ENCODE measurements at regions not wholly inside any gene's neighbourhood (a gene's known extent, or its start where the extent isn't known, plus 50 kb on each side); places are given as distances from the start of the nearest gene placed in this dataset.
"Not testable (repeated sequence)": the region's sequence is repeated elsewhere in the genome, so short reads cannot be mapped to it uniquely, and the experiment has no call there.

- DNase-seq (ENCODE audit: insufficient read length, low spot score) (no peak), FAIRE-seq (no peak)
Measured at GRCh38 chr1:219067350-219067712, 106.3 kb upstream of the LYPLAL1 start.

- not testable (repeated sequence) for FAIRE-seq; DNase-seq (ENCODE audit: insufficient read length, low spot score)
Measured at GRCh38 chr1:219070395-219070794, 103.3 kb upstream of the LYPLAL1 start.

GRCh38 chr1:219071209-219071608 is 102.5 kb upstream of the LYPLAL1 start:
- no peak for FAIRE-seq
- no peak for DNase-seq (ENCODE audit: insufficient read length, low spot score)

GRCh38 chr1:219072329-219072728 is 101.3 kb upstream of the LYPLAL1 start:
- DNase-seq (ENCODE audit: insufficient read length, low spot score) (no peak), FAIRE-seq (no peak)

GRCh38 chr1:219074084-219074728 is 99.5 kb upstream of the LYPLAL1 start:
- FAIRE-seq (no peak), DNase-seq (ENCODE audit: insufficient read length, low spot score) (no peak)

GRCh38 chr1:219075121-219075879 is 98.4 kb upstream of the LYPLAL1 start:
- peak; percentile 58 for FAIRE-seq

GRCh38 chr1:219076326-219076937 is 97.2 kb upstream of the LYPLAL1 start:
- DNase-seq (ENCODE audit: insufficient read length, low spot score) = no peak
- no peak for FAIRE-seq

More at GRCh38 chr1:219075121-219075879, 98.4 kb upstream of the LYPLAL1 start:
- DNase-seq (ENCODE audit: insufficient read length, low spot score) = no peak

DNA sequence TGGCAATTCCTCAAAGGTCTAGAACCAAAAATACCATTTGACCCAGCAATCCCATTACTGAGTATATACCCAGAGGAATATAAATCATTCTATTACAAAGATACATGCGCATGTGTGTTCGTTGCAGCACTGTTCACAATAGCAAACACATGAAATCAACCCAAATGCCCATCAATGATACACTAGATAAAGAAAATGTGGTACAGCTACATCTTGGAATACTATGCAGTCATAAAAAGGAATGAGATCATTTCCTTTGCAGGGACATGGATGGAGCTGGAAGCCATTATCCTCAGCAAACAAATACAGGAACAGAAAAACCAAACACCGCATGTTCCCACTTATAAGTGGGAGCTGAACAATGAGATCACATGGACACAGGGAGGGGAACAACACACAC is 95.9 kb upstream of the LYPLAL1 start:
- DNase-seq (ENCODE audit: insufficient read length, low spot score); FAIRE-seq: not testable (repeated sequence)

DNA sequence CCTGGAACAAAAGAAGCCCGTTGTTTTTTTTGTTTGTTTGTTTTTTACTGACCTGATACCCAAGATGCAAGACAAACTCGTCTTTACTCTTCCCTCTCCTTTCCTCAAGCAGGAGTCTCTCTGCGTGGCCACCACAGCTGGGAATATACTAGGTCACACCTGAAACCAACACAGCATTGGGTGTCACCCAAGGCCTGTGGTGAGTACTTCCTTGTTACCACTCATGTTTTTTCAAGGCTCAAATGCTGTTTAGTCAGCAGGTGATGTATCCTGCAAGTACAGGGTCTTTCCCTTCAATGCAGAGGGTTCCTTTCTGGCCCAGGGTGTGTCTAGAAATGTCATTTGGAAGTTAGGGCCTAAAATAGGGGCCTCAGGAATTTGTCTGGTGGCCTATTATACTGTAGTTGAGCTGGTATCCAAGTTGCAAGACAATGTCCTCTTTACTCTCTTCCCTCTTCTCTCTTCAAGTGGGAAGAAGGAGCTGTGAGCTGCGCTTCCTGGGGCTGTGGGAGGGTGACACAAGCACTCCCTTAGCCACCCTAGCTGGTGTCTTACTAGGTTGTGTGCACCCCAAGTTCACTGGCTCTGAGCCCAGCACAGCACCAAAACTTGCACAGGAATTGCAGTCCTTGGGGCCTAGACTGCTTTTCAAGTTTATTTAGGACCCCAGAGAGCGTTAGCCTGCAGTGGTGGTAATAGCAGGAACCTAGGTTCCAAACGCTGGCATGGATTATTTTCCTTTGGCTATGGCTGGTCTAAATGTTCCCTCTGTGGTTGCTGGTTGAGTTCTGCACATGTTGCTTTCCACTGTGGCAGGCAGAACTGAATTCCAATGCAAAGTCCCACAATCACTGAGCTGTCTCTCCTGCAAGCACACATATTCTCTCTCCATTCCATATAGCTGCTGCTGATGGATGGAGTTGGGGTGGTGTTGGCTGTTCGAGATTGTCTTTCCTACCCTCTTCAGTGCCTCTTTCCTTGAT is 91.4 kb upstream of the LYPLAL1 start:
- FAIRE-seq (no peak), DNase-seq (ENCODE audit: insufficient read length, low spot score) (no peak)

GRCh38 chr1:219083631-219084030 is 90.0 kb upstream of the LYPLAL1 start:
- FAIRE-seq (no peak), DNase-seq (ENCODE audit: insufficient read length, low spot score) (no peak)

DNA sequence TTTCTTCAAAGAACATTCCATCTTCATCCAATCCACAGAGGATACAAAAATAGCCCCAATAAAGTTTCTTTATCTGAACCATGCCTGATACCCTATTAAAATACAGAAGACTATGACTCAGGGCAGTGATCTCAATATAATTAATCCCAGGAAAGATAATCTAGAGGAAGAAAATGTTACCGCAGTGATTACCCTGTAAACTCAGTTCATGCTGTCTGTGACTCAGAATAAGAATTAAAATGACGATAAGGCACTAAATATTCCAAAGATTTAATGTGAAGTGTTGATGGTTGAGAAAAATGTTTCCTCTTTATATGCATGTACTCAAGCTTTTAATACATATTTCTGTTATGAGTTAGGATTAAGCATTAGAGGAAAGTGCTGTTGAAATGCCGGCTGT is 88.6 kb upstream of the LYPLAL1 start:
- no peak for FAIRE-seq
- DNase-seq (ENCODE audit: insufficient read length, low spot score) = no peak

- DNase-seq (ENCODE audit: insufficient read length, low spot score) (no peak), FAIRE-seq (no peak)
Measured at GRCh38 chr1:219085988-219086387, 87.7 kb upstream of the LYPLAL1 start.

DNA sequence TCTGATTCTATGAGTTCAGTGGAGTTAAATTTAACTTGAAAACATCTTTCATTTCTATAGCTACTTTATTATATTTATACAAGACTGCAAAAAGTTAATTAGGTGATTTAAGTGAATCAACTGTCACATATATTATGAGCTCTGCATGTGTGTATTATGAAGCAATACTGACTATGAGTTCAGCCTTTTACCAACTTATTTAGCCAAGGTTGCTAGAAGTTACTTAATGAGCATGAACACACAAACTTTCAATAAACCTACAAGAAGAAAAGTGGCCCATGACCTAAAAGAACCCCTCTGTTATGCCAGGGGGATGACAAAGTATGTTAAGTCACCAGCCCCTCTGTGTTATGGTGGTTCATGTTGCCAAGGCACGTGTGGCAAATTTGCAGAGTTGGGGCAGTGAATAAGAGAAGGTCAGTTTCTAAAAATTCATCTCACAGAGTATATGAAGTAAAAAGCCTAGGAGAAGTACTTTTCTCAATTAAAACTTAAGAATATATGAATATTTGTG is 86.7 kb upstream of the LYPLAL1 start:
- no peak for DNase-seq (ENCODE audit: insufficient read length, low spot score)
- no peak for FAIRE-seq

- peak; percentile 70 for FAIRE-seq
Measured at GRCh38 chr1:219088778-219089557, 84.7 kb upstream of the LYPLAL1 start.

DNA sequence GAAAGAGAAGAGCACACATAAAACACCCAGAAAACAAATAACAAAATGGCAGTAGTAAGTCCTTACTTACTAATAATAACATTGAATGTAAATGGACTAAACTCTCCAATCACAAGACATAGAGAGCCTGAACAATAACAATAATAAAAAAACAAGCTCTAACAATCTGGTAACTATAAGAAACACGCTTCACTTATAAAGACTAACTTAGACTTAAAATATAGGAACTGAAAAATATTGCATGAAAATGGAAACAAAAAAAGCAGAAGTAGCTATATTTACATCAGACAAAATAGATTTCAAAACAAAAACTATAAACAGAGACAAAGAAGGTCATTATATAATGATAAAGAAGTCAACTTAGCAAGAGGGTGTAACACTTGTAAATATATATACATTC is 83.1 kb upstream of the LYPLAL1 start:
- no peak for FAIRE-seq
- DNase-seq (ENCODE audit: insufficient read length, low spot score) = no peak

More at GRCh38 chr1:219088778-219089557, 84.7 kb upstream of the LYPLAL1 start:
- DNase-seq (ENCODE audit: insufficient read length, low spot score) = peak; percentile 48

GRCh38 chr1:219092206-219092605 is 81.5 kb upstream of the LYPLAL1 start:
- DNase-seq (ENCODE audit: insufficient read length, low spot score) = no peak
- FAIRE-seq = peak; percentile 9

- DNase-seq (ENCODE audit: insufficient read length, low spot score) = no peak
- FAIRE-seq = no peak
Measured at GRCh38 chr1:219099307-219099706, 74.4 kb upstream of the LYPLAL1 start.

- no peak for FAIRE-seq
Measured at GRCh38 chr1:219100059-219100458, 73.6 kb upstream of the LYPLAL1 start.

DNA sequence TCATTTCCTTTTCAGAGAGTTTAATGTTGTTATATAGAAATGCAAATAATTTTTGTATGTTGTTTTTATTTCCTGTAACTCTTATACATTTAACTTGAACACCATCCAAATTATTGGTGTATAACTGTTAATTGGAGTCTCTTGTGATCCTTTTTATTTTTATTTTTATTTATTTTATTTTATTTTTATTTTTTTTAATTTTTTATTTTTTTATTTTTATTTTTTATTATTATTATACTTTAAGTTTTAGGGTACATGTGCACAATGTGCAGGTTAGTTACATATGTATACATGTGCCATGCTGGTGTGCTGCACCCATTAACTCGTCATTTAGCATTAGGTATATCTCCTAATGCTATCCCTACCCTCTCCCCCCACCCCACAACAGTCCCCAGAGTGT is 71.2 kb upstream of the LYPLAL1 start:
- not testable (repeated sequence) for DNase-seq (ENCODE audit: insufficient read length, low spot score); FAIRE-seq

More at GRCh38 chr1:219100059-219100458, 73.6 kb upstream of the LYPLAL1 start:
- DNase-seq (ENCODE audit: insufficient read length, low spot score) = no peak

DNA sequence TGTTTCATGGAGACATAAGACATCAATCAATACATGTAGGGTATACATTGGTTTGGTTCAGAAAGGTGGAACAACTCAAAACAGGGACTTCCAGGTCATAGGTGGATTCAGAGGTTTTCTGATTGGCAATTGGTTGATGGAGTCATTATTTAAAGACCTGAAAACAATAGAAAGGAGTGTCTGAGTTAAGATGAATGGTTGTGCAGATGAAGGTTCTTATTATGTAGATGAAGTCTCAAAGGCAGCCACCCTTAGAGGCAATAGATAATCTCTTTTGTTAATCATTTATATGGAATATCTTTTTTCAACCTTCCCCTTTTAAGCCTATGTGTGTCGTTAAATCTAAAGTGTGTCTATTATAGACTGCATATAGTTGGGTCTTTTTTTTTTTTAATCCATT is 67.8 kb upstream of the LYPLAL1 start:
- no peak for DNase-seq (ENCODE audit: insufficient read length, low spot score)
- FAIRE-seq = no peak

Measured in HTR-8/SVneo (cell line).